WTC11 (cell line): ENCODE measurements at regions not wholly inside any gene's neighbourhood (a gene's known extent, or its start where the extent isn't known, plus 50 kb on each side); places are given as distances from the start of the nearest gene placed in this dataset.

Source experiments
- ATAC-seq: fragments of 200-7000 bp; cut with Tn5 transposase; 2 replicates; pipeline ENCODE4 v1.10.0; 2021; ENCODE audit warnings: mild to moderate bottlenecking, moderate library complexity
- CTCF ChIA-PET: fragments of 300-600 bp; sonication (Branson Sonifier 250); formaldehyde crosslinking; loops from one replicate; lab custom pipeline; 2021; ENCODE audit warnings: antibody characterized with exemption; lab: Charles Lee
- POLR2A ChIA-PET: fragments of 350-600 bp; sonication (Branson Sonifier 250); formaldehyde crosslinking; loops from one replicate; lab custom pipeline; 2021; ENCODE audit warnings: antibody characterized with exemption; lab: Charles Lee
- DNase-seq: peaks from one replicate; pipeline ENCODE4 v3.0.0; 2021; ENCODE audit warnings: low spot score
- H3K27ac Mint-ChIP-seq: 2 replicates; pipeline ENCODE4 v1.8.0; 2021; ENCODE audit warnings: mixed read lengths
- H3K27me3 Mint-ChIP-seq: 2 replicates; pipeline ENCODE4 v1.8.0; 2021; ENCODE audit warnings: low read depth, mild to moderate bottlenecking, moderate library complexity, mixed read lengths
- H3K36me3 Mint-ChIP-seq: 2 replicates; pipeline ENCODE4 v1.8.0; 2021; ENCODE audit warnings: mixed read lengths
- H3K4me1 Mint-ChIP-seq: 2 replicates; pipeline ENCODE4 v1.8.0; 2022; ENCODE audit warnings: mixed read lengths
- H3K4me3 Mint-ChIP-seq: 2 replicates; pipeline ENCODE4 v1.8.0; 2021; ENCODE audit warnings: mild to moderate bottlenecking, moderate library complexity, mixed read lengths
- H3K9me3 Mint-ChIP-seq: 2 replicates; pipeline ENCODE4 v1.8.0; 2021; ENCODE audit warnings: mixed read lengths
- ATF1 ChIP-seq: sonication (generic); formaldehyde crosslinking; IDR thresholded peaks from 2 replicates; pipeline ENCODE4 v1.8.1; 2023; ENCODE audit warnings: mild to moderate bottlenecking, moderate library complexity, missing genetic modification reagents
- FOXJ3 ChIP-seq: sonication (generic); formaldehyde crosslinking; IDR thresholded peaks from 2 replicates; pipeline ENCODE4 v1.9.0; 2021; ENCODE audit warnings: missing genetic modification reagents, mild to moderate bottlenecking, borderline replicate concordance
- FOXK1 ChIP-seq: sonication (generic); formaldehyde crosslinking; IDR thresholded peaks from 2 replicates; pipeline ENCODE4 v1.8.0; 2022; ENCODE audit warnings: mild to moderate bottlenecking, moderate library complexity, missing genetic modification reagents
- IRF2 ChIP-seq: sonication (generic); formaldehyde crosslinking; IDR thresholded peaks from 2 replicates; pipeline ENCODE4 v1.8.0; 2022; ENCODE audit warnings: low read depth, missing genetic modification reagents, borderline replicate concordance
- JAZF1 ChIP-seq: fragments of 250-450 bp; sonication (Bioruptor Pico); IDR thresholded peaks from 2 replicates; pipeline ENCODE4 v1.9.0; 2021; ENCODE audit warnings: moderate library complexity, mild to moderate bottlenecking, inconsistent platforms
- KAT7 ChIP-seq: sonication (generic); formaldehyde crosslinking; IDR thresholded peaks from 2 replicates; pipeline ENCODE4 v1.8.1; 2023; ENCODE audit warnings: missing genetic modification reagents, mild to moderate bottlenecking, borderline replicate concordance
- NFYB ChIP-seq: sonication (generic); formaldehyde crosslinking; conservative IDR thresholded peaks from 2 replicates; pipeline ENCODE4 v1.8.0; 2022; ENCODE audit warnings: low read depth, missing genetic modification reagents
- NR3C1 ChIP-seq: sonication (generic); formaldehyde crosslinking; conservative IDR thresholded peaks from 2 replicates; pipeline ENCODE4 v1.8.1; 2023; ENCODE audit warnings: low read depth, mild to moderate bottlenecking, missing genetic modification reagents
- SMAD3 ChIP-seq: sonication (generic); formaldehyde crosslinking; IDR thresholded peaks from 2 replicates; pipeline ENCODE4 v1.8.0; 2022; ENCODE audit warnings: missing genetic modification reagents, mild to moderate bottlenecking, borderline replicate concordance
- ZNF219 ChIP-seq: sonication (generic); formaldehyde crosslinking; IDR thresholded peaks from 2 replicates; pipeline ENCODE4 v1.8.0; 2023; ENCODE audit warnings: missing genetic modification reagents, mild to moderate bottlenecking, borderline replicate concordance
- ZNF263 ChIP-seq: sonication (generic); formaldehyde crosslinking; IDR thresholded peaks from 2 replicates; pipeline ENCODE4 v1.8.1; 2022; ENCODE audit warnings: low read depth, mild to moderate bottlenecking, moderate library complexity, missing genetic modification reagents
- ZNF317 ChIP-seq: sonication (generic); formaldehyde crosslinking; IDR thresholded peaks from 2 replicates; pipeline ENCODE4 v1.8.1; 2023; ENCODE audit warnings: low read depth, mild to moderate bottlenecking, moderate library complexity, missing genetic modification reagents, borderline replicate concordance
- TF ChIP-seq, protein P1 (sequence below): sonication (generic); formaldehyde crosslinking; IDR thresholded peaks from 2 replicates; pipeline ENCODE4 v1.8.0; 2022; ENCODE audit warnings: missing genetic modification reagents
- TF ChIP-seq, protein P2 (sequence below): sonication (generic); formaldehyde crosslinking; IDR thresholded peaks from 2 replicates; pipeline ENCODE4 v1.8.0; 2023; ENCODE audit warnings: missing genetic modification reagents
- TF ChIP-seq, protein P3 (sequence below): fragments of 250-450 bp; sonication (Bioruptor Pico); conservative IDR thresholded peaks from 2 replicates; pipeline ENCODE4 v1.9.0; 2021; ENCODE audit warnings: mild to moderate bottlenecking
- TF ChIP-seq, protein P4 (sequence below): fragments of 200-600 bp; IDR thresholded peaks from 2 replicates; pipeline ENCODE4 v1.8.0; 2022; ENCODE audit warnings: antibody characterized with exemption
- TF ChIP-seq, protein P5 (sequence below): sonication (generic); formaldehyde crosslinking; IDR thresholded peaks from 2 replicates; pipeline ENCODE4 v1.8.1; 2023; ENCODE audit warnings: mild to moderate bottlenecking, missing genetic modification reagents
- TF ChIP-seq, protein P6 (sequence below): sonication (generic); formaldehyde crosslinking; IDR thresholded peaks from 2 replicates; pipeline ENCODE4 v1.8.0; 2022; ENCODE audit warnings: mild to moderate bottlenecking, missing genetic modification reagents
- TF ChIP-seq, protein P7 (sequence below): sonication (generic); formaldehyde crosslinking; IDR thresholded peaks from 2 replicates; pipeline ENCODE4 v1.8.0; 2022; ENCODE audit warnings: mild to moderate bottlenecking, missing genetic modification reagents
- TF ChIP-seq, protein P8 (sequence below): fragments of 250-450 bp; sonication (Bioruptor Pico); IDR thresholded peaks from 2 replicates; pipeline ENCODE4 v1.9.0; 2021; ENCODE audit warnings: mild to moderate bottlenecking

DNA sequence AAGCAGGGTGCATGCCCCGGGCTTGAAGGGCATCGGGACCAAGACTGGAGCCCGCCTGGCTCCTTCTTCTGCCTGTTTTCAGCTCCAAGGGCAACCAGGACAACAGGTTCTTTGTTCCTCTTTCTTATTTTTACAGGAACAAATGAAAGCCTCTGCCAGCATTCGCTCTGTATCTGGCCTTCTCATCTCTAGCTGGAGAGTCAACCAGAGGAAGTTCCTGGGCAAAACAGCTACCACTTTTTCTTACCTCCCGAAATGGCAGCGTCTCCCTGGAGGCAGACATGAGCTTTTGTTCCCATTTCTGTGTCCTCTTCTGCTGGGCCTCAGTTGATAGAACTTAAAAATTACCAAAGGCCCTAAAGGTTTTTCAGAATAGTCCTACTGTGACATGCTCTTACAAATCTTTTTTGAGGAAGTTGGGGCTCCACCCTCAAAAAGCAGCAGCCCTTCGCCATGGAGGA is 74.1 kb upstream of the NAA20 start (continued):
- TF ChIP-seq, protein P1, sequence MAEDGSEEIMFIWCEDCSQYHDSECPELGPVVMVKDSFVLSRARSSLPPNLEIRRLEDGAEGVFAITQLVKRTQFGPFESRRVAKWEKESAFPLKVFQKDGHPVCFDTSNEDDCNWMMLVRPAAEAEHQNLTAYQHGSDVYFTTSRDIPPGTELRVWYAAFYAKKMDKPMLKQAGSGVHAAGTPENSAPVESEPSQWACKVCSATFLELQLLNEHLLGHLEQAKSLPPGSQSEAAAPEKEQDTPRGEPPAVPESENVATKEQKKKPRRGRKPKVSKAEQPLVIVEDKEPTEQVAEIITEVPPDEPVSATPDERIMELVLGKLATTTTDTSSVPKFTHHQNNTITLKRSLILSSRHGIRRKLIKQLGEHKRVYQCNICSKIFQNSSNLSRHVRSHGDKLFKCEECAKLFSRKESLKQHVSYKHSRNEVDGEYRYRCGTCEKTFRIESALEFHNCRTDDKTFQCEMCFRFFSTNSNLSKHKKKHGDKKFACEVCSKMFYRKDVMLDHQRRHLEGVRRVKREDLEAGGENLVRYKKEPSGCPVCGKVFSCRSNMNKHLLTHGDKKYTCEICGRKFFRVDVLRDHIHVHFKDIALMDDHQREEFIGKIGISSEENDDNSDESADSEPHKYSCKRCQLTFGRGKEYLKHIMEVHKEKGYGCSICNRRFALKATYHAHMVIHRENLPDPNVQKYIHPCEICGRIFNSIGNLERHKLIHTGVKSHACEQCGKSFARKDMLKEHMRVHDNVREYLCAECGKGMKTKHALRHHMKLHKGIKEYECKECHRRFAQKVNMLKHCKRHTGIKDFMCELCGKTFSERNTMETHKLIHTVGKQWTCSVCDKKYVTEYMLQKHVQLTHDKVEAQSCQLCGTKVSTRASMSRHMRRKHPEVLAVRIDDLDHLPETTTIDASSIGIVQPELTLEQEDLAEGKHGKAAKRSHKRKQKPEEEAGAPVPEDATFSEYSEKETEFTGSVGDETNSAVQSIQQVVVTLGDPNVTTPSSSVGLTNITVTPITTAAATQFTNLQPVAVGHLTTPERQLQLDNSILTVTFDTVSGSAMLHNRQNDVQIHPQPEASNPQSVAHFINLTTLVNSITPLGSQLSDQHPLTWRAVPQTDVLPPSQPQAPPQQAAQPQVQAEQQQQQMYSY (CRISPR knock-in tag) = no peak
- TF ChIP-seq, protein P2, sequence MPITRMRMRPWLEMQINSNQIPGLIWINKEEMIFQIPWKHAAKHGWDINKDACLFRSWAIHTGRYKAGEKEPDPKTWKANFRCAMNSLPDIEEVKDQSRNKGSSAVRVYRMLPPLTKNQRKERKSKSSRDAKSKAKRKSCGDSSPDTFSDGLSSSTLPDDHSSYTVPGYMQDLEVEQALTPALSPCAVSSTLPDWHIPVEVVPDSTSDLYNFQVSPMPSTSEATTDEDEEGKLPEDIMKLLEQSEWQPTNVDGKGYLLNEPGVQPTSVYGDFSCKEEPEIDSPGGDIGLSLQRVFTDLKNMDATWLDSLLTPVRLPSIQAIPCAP = no peak
- TF ChIP-seq NFYB = no peak
- no peak for TF ChIP-seq SMAD3 (CRISPR knock-in tag)
- TF ChIP-seq, protein P3, sequence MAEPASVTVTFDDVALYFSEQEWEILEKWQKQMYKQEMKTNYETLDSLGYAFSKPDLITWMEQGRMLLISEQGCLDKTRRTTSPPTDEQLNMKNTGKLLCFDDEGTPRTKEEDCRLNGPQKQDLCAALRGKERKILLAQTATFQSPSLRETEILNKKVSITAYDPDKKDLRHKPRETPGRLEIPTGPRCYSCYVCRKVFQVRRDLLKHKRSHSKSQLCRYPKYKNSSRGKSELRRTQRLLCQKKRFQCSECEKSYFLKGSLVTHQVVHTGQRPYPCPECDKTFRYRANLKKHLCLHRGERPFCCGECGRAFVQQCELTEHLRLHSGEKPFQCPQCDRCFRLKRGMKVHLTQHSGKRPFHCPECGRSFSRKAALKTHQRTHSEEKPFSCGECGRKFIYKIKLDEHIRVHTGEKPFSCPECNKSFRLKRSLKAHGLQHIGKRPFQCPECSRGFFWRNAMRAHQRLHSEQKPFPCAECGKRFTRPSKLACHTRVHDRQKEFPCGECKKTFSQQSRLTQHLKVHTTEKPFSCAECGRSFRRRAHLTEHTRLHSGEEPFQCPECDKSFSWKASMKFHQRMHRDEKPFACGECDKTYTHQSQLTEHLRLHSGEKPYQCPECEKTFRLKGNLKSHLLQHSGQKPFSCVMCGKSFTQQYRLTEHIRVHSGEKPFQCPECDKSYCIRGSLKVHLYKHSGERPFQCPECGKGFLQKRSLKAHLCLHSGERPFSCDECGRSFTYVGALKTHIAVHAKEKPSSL (CRISPR knock-in tag) = no peak
- TF ChIP-seq ZNF219 = no peak
- TF ChIP-seq JAZF1 = no peak
- no peak for TF ChIP-seq ATF1 (CRISPR knock-in tag)
- TF ChIP-seq, protein P4, sequence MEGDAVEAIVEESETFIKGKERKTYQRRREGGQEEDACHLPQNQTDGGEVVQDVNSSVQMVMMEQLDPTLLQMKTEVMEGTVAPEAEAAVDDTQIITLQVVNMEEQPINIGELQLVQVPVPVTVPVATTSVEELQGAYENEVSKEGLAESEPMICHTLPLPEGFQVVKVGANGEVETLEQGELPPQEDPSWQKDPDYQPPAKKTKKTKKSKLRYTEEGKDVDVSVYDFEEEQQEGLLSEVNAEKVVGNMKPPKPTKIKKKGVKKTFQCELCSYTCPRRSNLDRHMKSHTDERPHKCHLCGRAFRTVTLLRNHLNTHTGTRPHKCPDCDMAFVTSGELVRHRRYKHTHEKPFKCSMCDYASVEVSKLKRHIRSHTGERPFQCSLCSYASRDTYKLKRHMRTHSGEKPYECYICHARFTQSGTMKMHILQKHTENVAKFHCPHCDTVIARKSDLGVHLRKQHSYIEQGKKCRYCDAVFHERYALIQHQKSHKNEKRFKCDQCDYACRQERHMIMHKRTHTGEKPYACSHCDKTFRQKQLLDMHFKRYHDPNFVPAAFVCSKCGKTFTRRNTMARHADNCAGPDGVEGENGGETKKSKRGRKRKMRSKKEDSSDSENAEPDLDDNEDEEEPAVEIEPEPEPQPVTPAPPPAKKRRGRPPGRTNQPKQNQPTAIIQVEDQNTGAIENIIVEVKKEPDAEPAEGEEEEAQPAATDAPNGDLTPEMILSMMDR = no peak
- no peak for TF ChIP-seq ZNF317 (CRISPR knock-in tag)
- TF ChIP-seq KAT7 (CRISPR knock-in tag) = no peak

DNA sequence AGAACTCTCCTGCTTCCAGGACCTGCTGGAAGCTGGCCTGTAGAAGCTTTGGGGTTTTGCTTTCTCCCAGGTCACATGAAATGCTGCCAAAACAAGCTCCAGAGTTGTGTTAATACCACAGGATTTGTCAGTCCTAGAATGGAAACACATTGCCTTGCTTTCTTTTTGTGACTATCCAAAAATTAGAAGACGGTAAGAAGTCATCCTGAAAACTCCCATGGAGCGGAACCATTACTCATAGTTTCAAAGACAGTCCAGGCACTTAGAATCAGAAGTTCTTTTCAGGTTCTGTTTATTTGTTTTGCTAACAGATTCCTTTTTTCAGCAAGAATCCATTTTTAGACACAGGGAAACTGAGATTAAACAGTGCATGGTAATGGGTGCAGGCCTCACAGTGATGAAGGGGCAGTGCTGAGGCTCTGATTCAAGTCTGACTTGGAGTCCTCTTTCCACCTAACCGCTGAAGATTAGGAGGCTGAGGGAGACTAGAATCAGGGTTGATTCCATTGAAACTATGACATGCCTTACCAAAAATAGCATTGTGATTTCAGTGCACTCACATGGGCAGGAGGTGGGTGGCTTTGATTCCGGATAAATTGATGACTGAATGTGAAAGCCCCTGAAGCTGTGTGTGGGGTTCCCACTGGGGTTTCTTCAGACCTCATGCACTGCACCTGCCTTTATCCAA is 72.2 kb upstream of the NAA20 start:
- ATAC-seq = no peak
- CTCF ChIA-PET = no interaction called here
- TF ChIP-seq FOXK1 = no peak
- TF ChIP-seq, protein P5, sequence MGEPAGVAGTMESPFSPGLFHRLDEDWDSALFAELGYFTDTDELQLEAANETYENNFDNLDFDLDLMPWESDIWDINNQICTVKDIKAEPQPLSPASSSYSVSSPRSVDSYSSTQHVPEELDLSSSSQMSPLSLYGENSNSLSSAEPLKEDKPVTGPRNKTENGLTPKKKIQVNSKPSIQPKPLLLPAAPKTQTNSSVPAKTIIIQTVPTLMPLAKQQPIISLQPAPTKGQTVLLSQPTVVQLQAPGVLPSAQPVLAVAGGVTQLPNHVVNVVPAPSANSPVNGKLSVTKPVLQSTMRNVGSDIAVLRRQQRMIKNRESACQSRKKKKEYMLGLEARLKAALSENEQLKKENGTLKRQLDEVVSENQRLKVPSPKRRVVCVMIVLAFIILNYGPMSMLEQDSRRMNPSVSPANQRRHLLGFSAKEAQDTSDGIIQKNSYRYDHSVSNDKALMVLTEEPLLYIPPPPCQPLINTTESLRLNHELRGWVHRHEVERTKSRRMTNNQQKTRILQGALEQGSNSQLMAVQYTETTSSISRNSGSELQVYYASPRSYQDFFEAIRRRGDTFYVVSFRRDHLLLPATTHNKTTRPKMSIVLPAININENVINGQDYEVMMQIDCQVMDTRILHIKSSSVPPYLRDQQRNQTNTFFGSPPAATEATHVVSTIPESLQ (CRISPR knock-in tag) = no peak
- TF ChIP-seq, protein P6, sequence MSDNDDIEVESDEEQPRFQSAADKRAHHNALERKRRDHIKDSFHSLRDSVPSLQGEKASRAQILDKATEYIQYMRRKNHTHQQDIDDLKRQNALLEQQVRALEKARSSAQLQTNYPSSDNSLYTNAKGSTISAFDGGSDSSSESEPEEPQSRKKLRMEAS (CRISPR knock-in tag) = no peak
- no peak for TF ChIP-seq NFYB
- TF ChIP-seq, protein P7, sequence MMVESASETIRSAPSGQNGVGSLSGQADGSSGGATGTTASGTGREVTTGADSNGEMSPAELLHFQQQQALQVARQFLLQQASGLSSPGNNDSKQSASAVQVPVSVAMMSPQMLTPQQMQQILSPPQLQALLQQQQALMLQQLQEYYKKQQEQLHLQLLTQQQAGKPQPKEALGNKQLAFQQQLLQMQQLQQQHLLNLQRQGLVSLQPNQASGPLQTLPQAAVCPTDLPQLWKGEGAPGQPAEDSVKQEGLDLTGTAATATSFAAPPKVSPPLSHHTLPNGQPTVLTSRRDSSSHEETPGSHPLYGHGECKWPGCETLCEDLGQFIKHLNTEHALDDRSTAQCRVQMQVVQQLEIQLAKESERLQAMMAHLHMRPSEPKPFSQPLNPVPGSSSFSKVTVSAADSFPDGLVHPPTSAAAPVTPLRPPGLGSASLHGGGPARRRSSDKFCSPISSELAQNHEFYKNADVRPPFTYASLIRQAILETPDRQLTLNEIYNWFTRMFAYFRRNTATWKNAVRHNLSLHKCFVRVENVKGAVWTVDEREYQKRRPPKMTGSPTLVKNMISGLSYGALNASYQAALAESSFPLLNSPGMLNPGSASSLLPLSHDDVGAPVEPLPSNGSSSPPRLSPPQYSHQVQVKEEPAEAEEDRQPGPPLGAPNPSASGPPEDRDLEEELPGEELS (CRISPR knock-in tag) = no peak
- no peak for TF ChIP-seq NR3C1 (CRISPR knock-in tag)
- no peak for TF ChIP-seq FOXJ3 (CRISPR knock-in tag)
- no peak for TF ChIP-seq IRF2 (CRISPR knock-in tag)
- TF ChIP-seq ZNF263 (CRISPR knock-in tag) = no peak
- TF ChIP-seq, protein P8, sequence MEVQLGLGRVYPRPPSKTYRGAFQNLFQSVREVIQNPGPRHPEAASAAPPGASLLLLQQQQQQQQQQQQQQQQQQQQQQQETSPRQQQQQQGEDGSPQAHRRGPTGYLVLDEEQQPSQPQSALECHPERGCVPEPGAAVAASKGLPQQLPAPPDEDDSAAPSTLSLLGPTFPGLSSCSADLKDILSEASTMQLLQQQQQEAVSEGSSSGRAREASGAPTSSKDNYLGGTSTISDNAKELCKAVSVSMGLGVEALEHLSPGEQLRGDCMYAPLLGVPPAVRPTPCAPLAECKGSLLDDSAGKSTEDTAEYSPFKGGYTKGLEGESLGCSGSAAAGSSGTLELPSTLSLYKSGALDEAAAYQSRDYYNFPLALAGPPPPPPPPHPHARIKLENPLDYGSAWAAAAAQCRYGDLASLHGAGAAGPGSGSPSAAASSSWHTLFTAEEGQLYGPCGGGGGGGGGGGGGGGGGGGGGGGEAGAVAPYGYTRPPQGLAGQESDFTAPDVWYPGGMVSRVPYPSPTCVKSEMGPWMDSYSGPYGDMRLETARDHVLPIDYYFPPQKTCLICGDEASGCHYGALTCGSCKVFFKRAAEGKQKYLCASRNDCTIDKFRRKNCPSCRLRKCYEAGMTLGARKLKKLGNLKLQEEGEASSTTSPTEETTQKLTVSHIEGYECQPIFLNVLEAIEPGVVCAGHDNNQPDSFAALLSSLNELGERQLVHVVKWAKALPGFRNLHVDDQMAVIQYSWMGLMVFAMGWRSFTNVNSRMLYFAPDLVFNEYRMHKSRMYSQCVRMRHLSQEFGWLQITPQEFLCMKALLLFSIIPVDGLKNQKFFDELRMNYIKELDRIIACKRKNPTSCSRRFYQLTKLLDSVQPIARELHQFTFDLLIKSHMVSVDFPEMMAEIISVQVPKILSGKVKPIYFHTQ (CRISPR knock-in tag) = no peak

More for the DNA sequence above, 72.2 kb upstream of the NAA20 start:
- Mint-ChIP-seq H3K27ac (no peak overlapping the region), H3K36me3 (no peaks in the 10 kb centered on the region), H3K4me3 (no peak overlapping the region), H3K4me1 (peaks cover 7% of the 10 kb centered on the region), H3K9me3 (no peaks in the 10 kb centered on the region), H3K27me3 (no peaks in the 10 kb centered on the region)
- POLR2A ChIA-PET = no interaction called here
- no peak for DNase-seq
